ENCODE measurements at regions not wholly inside any gene's neighbourhood (a gene's known extent, or its start where the extent isn't known, plus 50 kb on each side); places are given as distances from the start of the nearest gene placed in this dataset.

DNA sequence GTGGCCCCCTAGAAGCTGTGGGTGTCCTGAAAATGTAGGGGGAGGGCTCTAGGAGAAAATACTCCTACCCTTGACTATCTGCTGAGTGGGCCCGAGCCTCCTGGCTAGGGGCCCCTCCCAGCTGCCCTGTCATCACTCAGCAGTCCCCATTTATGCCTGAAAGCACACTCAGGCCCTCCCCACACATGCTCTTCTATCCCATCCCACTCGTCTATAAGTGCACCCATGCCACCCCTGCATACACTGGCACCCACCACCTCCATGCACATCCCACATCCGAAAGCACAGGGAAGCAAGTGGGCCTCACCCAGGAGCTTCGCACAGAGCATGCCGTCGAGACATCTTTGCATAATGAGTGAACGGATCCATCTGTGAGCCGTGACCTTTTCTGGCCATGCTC, 80.4 kb upstream of the POU3F1 start:
- no peak for DNase-seq

DNA sequence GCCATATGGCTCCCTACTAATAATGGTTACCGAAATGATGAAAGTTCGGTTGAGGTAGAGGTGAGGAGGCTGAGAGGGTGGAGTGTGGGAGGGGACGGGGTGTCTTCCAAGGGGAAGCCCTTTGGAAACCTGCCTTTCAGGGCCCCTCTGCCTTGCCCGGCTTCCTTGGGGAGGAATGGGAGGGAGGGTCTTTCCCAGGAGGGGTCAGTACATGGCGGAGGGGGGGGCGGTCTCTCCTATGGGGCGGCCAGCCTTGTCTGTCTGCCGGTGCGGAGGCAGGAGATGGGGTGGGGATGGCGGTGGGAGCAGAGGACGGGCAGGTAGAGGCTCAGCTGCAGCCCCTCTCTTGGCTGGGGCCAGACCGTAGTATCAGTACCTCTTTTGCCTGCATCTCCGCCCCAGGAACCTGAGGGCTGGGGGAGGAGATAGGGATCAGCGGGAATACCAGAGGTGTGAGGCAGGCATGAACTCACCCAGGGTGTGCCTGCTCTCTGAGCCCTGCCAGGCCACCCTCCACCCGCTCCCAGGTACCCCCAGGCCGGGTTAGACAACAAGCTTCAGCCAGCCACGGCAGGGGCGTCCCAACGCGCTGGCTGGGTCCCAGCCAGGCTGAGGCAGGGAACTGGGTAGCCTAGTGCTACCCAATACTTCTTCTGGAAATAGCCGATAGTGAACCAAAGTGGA, 79.4 kb upstream of the POU3F1 start:
- DNase-seq, result no peak

DNA sequence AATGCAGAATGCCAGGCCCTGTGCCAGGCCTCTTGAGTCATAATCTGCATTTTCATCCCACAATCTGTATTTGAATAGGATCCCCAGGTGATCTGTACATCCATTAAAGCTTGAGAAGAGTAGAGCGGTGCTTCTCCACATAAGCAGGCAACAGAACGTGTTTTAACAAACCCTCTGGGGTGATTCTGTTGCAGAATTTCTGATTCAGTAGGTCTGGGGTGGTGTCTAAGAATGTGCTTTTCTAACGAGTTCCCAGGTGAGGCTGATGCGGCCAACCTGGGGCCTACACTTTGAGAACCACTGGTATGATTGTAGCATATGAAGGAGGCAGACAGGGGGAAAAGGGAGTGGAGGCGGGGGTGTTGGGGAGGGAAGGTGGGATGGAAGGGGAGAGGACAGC, 78.4 kb upstream of the POU3F1 start:
- no peak for DNase-seq

DNA sequence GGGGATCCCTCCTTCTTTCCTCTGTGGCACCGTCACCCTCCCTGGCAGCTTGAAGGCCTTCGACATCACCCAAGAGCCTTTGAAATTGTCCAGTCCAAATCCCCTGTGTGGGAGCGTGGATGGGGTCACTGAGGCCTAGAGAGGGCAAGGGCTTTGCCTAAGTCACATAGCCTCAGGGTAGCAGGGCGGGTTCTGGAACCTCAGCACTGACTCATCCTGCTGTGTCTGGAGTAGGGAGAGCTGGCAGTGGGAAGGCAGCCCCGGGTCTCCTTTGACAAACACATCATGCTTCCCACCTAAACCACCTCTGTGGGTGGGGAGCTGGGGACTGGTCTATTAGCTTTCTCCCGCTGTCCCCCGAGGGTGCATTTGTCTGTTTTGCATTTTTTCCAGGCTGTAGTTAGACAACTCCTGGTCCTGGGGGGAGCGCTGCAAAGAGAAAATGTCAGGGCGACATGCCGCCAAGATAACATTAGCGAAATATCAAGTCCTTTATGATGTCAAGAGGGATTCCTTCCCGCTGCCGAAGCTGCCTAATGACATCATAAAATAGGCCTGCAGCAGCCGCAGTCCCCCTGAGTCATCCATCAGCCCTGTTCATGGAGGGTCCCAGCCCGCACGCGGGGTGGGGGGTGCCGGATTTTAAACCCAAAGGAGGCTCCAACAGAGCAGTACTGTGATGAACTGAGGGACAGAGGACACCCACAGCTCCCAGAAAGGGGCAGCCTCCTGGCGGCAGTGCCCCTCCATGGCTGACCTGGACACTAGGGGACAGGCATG, 77.0 kb upstream of the POU3F1 start:
- DNase-seq, result no peak

DNA sequence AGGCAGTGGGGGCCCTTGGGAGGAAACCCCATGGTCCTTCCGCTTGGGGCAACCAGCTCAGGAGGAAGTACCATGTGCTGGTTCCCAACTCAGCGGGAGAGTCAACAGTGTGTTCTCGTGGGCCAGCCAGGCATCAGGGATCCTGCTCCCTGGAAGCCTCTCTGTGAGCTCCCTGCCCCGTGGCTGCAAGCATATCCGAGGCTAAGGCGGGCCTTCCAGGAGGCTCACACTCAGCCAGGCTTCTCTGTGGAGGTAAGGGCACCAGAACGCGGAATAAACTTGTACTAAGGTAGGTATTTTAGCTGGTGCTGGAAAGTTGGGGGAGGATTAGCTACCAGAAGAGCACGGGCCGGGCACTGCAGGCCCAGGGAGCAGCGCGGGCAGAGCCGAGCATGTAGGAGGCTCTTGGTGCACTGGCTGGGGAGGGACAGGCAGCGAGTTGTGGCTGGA, 74.7 kb upstream of the POU3F1 start:
- DNase-seq, result no peak

DNA sequence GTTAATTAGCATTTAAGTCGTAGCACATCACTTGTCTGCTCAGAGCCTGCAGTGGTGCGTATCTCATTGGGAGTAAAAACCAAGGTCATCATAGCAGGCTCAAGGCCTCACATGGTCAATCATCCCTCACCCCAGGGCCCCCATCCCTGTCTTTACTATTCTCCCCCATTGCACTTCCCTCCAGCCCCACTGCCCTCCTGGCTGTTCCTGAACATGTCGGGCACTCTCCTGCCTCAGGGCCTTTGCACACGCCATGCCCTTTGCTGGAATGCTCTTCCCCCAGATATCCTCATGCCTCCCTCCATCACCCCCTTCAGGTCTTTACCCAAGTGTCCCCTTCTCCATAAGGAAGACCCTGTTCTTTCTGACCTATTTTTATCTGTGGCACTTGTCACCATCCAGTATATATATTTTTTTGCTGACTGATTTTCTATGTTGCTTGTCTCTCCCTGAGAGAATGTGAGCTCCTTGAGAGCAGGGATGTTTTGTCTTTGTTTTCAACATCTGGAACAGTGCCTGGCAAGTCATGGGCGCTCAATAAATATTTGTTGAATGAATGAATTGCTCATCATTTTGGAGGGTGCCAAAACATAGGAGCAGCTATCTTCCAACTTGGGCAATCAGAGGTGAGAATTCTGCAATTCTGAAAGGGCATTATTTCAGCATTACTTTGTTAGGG, 74.1 kb upstream of the POU3F1 start:
- no peak for DNase-seq

DNA sequence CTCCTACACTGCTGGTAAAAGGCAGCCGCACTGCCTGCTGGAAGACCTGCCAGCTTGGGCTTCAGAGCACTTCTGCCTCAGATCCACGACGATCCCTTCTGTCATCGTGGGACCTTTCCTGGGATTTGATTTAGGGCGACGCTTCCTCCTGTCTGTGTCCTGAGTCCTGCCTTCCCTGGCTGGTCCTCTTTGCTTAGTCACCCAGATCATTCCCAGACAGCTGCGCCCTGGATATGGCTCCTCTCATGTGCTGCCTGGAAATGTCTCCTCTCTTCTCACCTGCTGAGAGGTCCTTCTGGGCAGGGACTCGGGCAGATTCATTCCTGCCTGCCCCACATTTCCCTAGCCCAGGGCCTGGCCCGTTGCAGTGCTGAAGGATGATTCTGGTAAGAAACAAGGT, 72.4 kb upstream of the POU3F1 start:
- DNase-seq, result no peak

DNA sequence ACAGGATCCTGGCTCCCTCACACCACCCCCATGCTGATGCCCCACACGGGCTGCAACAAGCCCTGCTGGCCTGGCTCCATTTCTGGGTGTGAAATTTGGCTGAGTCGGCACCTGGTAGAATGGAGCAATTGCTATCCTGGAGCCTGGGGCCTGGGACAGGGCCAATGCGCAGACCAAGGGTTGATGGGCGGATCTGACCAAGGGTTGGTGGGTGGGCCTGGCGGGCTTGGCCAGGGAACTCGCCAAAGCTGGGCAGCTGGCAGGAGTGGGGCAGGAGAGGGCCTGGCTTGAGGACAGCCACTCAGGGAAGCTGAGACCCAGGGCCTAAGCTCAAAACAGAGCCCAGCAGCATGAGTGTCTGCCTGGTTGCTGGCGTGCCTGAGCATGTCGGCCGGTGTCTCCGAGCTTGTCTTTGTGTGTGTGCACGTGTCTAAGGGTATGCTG, 70.9 kb upstream of the POU3F1 start:
- no peak for DNase-seq

DNA sequence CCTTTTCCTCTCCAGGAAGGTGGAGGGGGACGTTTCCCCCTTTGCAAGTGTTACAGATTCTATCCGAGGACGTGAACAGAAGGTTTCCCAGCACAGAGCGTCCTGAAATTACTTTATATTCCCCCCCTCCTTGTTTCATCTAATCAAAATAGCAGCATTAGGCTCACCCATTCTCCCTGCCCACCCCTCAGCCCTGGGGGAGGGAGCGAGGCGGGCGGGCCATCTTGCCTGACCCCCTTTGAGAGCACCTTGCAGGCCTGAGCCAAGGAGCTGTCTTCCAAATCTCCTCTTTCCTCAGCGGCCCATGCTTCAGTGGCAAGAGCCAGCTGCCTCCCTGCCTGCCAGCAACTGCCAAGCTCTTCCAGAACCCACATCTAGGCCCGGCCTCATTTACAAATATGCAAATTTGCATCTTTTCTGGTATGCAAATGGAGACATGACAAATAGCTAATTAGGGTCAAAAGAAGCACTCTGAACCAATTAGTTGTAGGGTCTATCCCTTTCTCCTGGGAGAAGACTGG, 69.1 kb upstream of the POU3F1 start:
- DNase-seq, result no peak

DNA sequence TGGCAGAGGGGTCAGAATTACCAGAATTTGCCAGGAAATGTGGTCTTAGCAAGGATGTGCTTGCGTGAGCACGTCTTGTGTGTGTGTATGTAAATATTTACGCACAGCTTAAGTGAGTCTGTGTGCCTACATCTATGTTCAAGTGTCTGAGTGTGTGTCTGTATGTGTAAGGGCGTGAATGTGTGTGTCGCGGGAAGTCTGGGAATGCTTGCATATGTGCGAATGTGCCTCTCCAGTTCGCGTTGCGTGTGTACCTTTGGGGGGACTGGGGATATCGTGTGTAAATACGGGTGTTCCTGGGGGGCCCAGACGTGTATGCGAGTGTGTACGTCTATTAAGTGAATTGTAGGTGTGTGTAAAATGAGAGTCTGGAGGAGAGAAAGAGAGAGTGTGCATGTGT, 68.6 kb upstream of the POU3F1 start:
- DNase-seq, result no peak

DNA sequence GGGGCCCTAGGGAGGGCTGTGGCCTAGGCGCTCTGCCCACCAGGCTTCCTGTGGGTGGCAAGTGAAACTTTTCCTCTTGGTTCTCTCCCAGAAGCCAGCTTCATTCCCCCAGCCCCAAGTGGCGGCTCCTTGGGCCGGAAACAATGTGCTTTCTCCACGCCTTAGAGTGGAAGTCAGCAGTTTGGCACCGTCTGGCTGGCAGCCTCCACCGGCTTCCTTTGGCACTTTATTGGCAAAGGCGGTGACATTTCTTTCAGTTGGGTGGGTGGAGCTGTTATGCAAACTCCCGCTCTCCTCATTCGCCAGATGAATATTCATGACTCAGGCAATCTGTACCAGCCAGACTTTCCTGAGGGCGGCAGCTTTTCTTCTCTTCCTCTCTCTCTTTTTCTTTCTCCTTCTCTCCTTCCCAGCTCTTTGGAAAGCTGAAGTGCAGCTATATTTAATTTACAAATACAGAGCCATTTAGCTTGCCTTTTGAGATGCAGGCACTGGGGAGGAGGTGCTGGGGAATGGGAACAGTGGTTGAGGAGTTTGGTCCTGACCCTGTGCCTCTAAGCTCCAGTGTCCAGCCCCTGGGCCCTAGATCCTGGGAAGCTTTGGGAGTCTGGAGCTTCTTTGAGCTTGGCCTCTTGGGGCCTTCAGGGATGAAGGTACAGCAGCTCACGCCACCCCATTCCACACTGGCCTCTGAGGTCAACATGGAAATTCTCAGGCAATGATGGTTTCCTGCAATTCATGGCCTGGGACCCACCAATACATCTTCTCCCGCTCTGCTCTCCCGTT, 67.8 kb upstream of the POU3F1 start:
- no peak for DNase-seq

DNA sequence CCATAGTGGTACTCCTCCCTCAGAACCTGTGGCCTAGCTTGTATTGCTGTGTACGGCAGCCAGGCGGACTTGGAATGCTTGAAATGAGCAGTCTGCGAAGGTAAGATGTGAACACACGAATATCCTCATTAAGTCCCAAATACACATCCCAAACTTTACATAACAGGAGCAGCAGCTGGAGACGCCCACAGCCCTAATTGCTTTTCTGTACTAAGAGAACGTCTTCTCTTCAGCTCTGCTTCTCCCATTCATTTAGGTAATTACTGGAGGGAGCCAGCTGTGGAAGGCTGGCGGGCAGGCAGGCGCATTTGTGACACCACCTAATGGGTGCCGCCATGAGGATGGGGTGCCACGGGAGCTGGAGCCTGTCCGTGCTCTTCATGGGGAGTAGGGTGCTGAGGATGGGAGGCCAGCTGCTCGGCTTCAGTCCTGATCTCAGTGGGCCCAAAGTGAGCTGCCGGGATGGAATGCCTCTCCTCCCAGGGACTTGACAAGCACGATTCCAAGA, 66.6 kb upstream of the POU3F1 start:
- DNase-seq, result no peak

DNA sequence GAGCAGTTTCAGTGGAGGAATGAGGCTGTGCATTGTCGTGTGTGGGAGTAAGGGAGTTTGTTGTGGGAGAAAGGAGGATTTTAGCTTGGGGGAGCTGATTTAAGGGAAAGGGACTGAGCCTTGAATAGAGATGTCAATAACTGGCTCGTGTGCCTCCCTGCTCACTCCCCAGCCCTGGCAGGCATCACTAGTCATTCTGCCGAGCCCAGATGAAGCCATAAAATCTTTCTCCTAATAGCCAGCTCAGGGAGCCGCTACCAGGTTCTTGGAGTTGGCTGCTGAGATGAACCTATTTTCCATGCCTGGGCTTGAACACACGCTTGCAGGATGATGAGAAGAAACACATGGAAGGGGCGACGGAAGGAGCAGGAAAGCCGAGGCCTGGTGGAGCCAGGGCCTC, 65.0 kb upstream of the POU3F1 start:
- DNase-seq, result no peak

DNA sequence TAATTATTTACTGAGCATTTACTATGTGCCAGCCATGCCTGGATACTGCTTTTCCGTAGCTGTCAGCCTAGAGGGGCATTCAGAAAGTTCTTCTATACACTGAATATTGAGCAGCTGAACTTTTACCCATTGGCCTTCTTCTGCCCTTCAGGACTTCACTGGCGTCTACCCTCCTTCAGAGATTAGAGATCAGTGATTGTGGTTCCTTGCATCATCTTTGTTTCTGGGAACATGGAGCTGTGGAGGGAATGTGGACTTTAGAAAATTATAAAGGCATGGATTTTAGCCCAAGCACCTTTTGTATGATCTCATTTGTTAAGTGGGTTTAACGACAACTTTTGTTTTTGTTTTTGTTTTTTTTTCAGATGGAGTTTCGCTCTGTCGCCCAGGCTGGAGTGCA, 58.7 kb upstream of the POU3F1 start:
- no peak for DNase-seq

DNA sequence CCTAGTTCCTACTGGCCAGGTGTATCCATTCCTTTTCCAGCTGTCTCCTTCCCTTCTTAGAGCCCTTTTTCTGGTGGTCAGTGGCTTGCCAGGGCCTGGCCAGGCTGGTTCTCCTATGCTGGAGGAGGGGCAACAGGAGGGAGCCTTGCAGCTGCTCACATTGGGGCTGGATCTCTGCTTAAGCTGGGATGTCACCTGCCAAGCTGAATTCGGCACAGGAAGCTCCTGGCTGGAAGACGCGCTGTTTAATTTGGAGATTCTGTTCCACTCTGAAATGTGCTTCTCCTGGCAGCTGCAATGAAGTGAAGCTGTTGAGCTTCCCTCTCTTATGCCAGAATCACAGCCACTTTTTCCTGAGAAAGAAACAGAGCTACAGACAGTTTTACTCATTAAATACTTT, 56.0 kb upstream of the POU3F1 start:
- no peak for DNase-seq

DNA sequence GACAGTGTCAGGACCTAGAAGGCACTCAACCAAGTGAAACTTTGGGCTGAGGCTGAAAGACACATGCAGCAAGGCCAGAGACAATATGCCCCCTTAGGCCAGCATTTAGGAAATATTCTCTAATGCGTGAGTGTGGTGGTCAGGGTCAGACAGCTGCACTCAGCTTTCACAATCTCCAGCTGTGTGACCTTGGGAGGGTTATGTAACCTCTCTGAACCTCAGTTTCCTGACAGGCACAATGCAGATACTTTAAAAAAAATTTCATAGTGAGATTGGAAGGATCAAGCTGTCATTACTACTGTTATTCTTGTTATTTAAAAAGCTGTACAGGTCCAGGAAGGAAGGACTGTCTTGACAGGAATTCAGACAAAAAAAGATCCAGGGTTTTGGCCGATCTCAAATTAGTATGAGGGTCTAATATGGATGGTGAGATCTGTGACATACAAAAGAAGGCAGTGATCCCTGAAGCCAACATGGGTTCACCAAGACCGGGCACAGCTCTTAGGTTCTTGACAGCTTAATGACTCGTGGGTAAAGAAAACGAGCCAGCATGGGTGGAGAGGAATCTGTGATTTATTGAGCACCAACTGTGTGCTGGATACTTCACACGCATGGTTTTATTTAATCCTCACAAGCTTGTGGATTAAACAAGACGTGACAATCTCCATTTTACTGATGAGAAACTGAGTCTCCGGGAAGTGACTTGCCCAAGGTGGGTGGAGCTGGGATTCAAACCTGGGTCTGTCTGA, 54.6 kb upstream of the POU3F1 start:
- no peak for DNase-seq

DNA sequence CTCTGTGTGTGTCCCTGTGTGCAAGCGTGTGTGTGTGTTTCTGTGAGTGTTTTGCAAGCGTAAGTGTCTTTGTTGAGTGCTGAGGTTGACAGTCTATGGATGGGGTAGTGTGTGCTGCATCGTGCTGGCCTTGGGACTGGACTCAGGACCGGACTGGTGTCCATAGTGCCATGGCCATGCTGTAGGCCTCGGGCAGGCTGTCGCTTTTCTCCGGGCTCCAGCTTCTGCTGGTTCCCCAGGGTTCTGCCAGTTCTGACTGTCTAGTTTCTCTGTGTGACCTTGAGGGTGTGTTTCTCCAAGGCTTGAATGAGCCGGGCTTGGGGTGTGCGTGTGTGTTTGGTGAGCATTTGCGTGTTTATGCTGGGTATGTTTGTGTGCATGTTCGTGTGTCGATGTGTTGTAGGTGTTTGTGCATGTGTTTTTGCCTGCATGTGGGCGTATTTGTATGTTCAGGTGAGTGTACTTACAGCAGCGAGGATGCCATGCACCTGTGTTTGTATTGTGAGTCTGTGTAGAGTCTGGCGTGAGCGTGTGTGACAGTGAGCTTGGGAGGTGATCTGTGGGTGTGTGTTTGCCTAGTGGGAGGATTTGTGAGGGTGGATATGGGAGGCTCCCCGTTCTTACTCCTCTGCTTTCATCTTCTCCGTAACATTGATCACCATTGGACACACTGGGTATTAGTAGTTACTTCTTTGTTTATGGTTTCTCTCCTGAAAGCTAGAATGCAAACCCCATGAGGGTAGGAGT, 51.7 kb upstream of the POU3F1 start:
- DNase-seq, result no peak

DNA sequence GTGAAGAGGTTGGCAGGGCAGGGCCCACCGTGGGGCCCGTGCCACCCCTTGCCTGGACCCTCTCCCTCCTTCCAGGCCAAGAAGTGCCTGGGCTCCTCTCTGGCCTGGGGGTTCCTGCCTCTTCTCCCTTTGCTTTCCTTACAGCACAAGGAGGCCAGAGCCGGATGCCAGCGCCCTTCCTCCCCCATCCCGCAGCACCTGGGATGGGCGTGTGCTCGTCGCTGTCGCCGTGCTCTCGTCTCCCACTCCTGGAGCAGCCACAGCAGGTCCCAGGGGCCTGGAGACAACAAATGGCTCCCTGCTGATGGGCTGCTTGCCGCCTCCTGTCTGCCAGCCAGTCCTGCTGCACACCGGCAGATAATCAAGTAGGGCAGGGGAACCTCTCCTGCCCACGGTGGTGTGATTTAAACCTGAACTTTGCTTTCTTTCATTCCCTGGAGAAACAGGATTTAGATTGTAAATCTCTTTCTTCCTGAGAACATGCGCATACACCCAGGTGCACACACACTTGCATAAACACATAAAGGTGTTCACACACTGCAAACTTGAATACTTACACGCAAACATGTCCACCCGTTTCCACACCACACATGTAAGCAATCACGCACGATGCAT, 50.8 kb upstream of the POU3F1 start:
- no peak for DNase-seq
